ENCODE measurements at regions not wholly inside any gene's neighbourhood (a gene's known extent, or its start where the extent isn't known, plus 50 kb on each side); places are given as distances from the start of the nearest gene placed in this dataset.

DNA sequence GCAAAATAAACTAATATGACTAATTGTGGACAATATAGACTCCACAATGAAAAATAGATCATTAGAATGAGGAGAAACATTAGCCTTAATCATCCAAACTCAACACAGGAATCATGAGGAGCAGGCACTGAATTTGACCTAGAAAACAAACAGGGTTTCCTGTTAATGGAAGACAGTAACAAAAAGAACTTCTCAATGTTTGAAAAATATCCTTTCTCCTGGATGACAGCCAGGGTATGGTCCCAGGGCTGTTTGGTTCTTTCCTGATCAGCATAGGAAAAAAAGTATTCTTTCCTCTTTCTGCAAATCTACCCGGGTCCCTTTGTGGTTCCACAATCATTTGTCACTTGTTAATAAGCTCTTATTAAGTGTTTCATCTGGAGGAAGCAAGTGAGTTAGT, 145.3 kb upstream of the SVIL start:
- no peak overlapping the region for H3K27ac ChIP-seq (ENCODE audit: extremely low read length, insufficient read depth, low read length)
- BruUV-seq (replicated peaks), result no TSS peak

GRCh38 chr10:29776246-29776645, 141.5 kb upstream of the SVIL start:
- ChIA-PET CTCF (ENCODE audit: low intra/inter-chr PET ratio, low total read pairs) (no interaction called here), POLR2A (no interaction called here)
- no peak for DNase-seq (ENCODE audit: low spot score)
- 47% methylated on average over 2 of the region's 2 CpGs for WGBS (ENCODE audit: low lambda C conversion rate)
- H3K4me2 ChIP-seq (ENCODE audit: low read depth, low read length), result no peak overlapping the region
- H3K79me2 ChIP-seq (ENCODE audit: insufficient read depth, low read length), result no peaks in the 10 kb centered on the region
- H2AFZ ChIP-seq (ENCODE audit: low read length), result no peak overlapping the region
- no peak for TF ChIP-seq XRCC5 (optimal IDR thresholded peaks at IDR 0.05; ENCODE audit: low read length)
- peak; percentile 9 to 65; a peak in 2 of 4 replicates for TF ChIP-seq MAFK (conservative IDR thresholded peaks at IDR 0.05 in 1 of 2, IDR thresholded peaks at IDR 0.05 in 1 of 2; ENCODE audit: low read length in 2 of 2)
- no peak for TF ChIP-seq ZBTB2 (CRISPR knock-in tag; IDR thresholded peaks at IDR 0.05; ENCODE audit: low read depth)
- no peak overlapping the region for H3K4me3 ChIP-seq (replicated peaks in 1 of 3; ENCODE audit: insufficient read depth in 1 of 3, low read depth in 2 of 3, low read length in 3 of 3)
- H3K9me3 ChIP-seq (ENCODE audit: low read length), result no peaks in the 10 kb centered on the region
- BruUV-seq (replicated peaks), result no TSS peak
- no peak for ATAC-seq
- no peaks in the 10 kb centered on the region for H3K4me1 ChIP-seq (ENCODE audit: insufficient read depth, low read length)
- H3K9ac ChIP-seq (ENCODE audit: insufficient read depth, low read depth, low read length), result no peak overlapping the region
- no peaks in the 10 kb centered on the region for H3K36me3 ChIP-seq (replicated peaks in 1 of 2; ENCODE audit: control insufficient read depth in 1 of 2, insufficient read depth in 2 of 2, low read length in 2 of 2)
- H4K20me1 ChIP-seq (ENCODE audit: insufficient read depth, low read length), result no peaks in the 10 kb centered on the region
- peaks cover 0 to 3% of the 10 kb centered on the region in 2 experiments; a peak in 1 of 5 replicates for H3K27me3 ChIP-seq (ENCODE audit: control insufficient read depth in 1 of 2, insufficient read depth in 2 of 2, low read length in 2 of 2)
- intact Hi-C loops (cut with micrococcal nuclease; ENCODE audit: unreplicated experiment) (no loop called here), in situ Hi-C loops (cut with HindIII; ENCODE audit: extremely low pct_ligation_motif_present, low pct_unique_long_range_greater_than_20kb) (no loop called here)
- no peak overlapping the region for H3K27ac ChIP-seq (ENCODE audit: extremely low read length, insufficient read depth, low read length)
- FAIRE-seq, result no peak

More for the DNA sequence above, 145.3 kb upstream of the SVIL start:
- ChIA-PET POLR2A (no interaction called here), CTCF (ENCODE audit: low intra/inter-chr PET ratio, low total read pairs) (no interaction called here)
- TF ChIP-seq NR3C1 (CRISPR knock-in tag; IDR thresholded peaks at IDR 0.05), result no peak
- FAIRE-seq, result no peak
- ATAC-seq, result no peak
- H2AFZ ChIP-seq (ENCODE audit: low read length), result no peak overlapping the region
- WGBS (ENCODE audit: low lambda C conversion rate), result 47% methylated on average over 1 of the region's 1 CpG
- DNase-seq (ENCODE audit: low spot score), result no peak
- H3K9ac ChIP-seq (ENCODE audit: insufficient read depth, low read depth, low read length), result no peak overlapping the region
- in situ Hi-C loops (cut with HindIII; ENCODE audit: extremely low pct_ligation_motif_present, low pct_unique_long_range_greater_than_20kb), result no loop called here
- H3K4me1 ChIP-seq (ENCODE audit: insufficient read depth, low read length), result 0 out of 2 replicates have a peak, but pooled peaks cover 7% of the 10 kb centered on the region
- no peak overlapping the region for H3K4me3 ChIP-seq (replicated peaks in 1 of 3; ENCODE audit: insufficient read depth in 1 of 3, low read depth in 2 of 3, low read length in 3 of 3)
- H3K36me3 ChIP-seq (replicated peaks in 1 of 2; ENCODE audit: control insufficient read depth in 1 of 2, insufficient read depth in 2 of 2, low read length in 2 of 2), result no peaks in the 10 kb centered on the region
- peaks cover 0 to 6% of the 10 kb centered on the region in 2 experiments; a peak in 1 of 5 replicates for H3K27me3 ChIP-seq (ENCODE audit: control insufficient read depth in 1 of 2, insufficient read depth in 2 of 2, low read length in 2 of 2)
- no peaks in the 10 kb centered on the region for H3K9me3 ChIP-seq (ENCODE audit: low read length)
- no peaks in the 10 kb centered on the region for H3K79me2 ChIP-seq (ENCODE audit: insufficient read depth, low read length)
- no peak overlapping the region for H3K4me2 ChIP-seq (ENCODE audit: low read depth, low read length)
- no peaks in the 10 kb centered on the region for H4K20me1 ChIP-seq (ENCODE audit: insufficient read depth, low read length)
- intact Hi-C loops (cut with micrococcal nuclease; ENCODE audit: unreplicated experiment), result no loop called here
